Stimulated activated naive B cell treated with anti-CD40 and anti-IgM and Interleukin-4, amounts not matched to agents 10 μg/mL and 1 μg/mL and 100 μg/mL, for 72 hours (primary cell): ENCODE measurements at regions not wholly inside any gene's neighbourhood (a gene's known extent, or its start where the extent isn't known, plus 50 kb on each side); places are given as distances from the start of the nearest gene placed in this dataset.

ENCODE experiments used
- ATAC-seq, 2 donors: fragments of 150-1000 bp; cut with Tn5 transposase; replicated peaks; 2 replicates each; pipeline ENCODE4 v1.10.0; 2021; ENCODE audit warnings: moderate library complexity in 1 of 2
- DNase-seq: peaks from one replicate; pipeline ENCODE4 v3.0.0; 2021
- H3K27ac Mint-ChIP-seq: one replicate; pipeline ENCODE4 v1.8.0; 2022; ENCODE audit warnings: mild to moderate bottlenecking, mixed read lengths
- H3K27me3 Mint-ChIP-seq, 2 donors: one replicate each; pipeline ENCODE4 v1.8.0; 2022; ENCODE audit warnings: mixed read lengths in 2 of 2
- H3K36me3 Mint-ChIP-seq, 2 donors: one replicate each; pipeline ENCODE4 v1.8.0; 2022; ENCODE audit warnings: mixed read lengths in 2 of 2, mild to moderate bottlenecking in 1 of 2
- H3K4me1 Mint-ChIP-seq, 2 donors: one replicate each; pipeline ENCODE4 v1.8.0; 2022; ENCODE audit warnings: mixed read lengths in 2 of 2, mild to moderate bottlenecking in 1 of 2
- H3K4me3 Mint-ChIP-seq, 2 donors: one replicate each; pipeline ENCODE4 v1.8.0; 2022; ENCODE audit warnings: mild to moderate bottlenecking in 2 of 2, mixed read lengths in 2 of 2, moderate library complexity in 1 of 2
- H3K9me3 Mint-ChIP-seq, 2 donors: one replicate each; pipeline ENCODE4 v1.8.0; 2022; ENCODE audit warnings: mixed read lengths in 2 of 2, mild to moderate bottlenecking in 1 of 2

- no peak for ATAC-seq
- Mint-ChIP-seq H3K4me3 (no peak overlapping the region), H3K27ac (no peak overlapping the region), H3K4me1 (no peaks in the 10 kb centered on the region), H3K27me3 (no peaks in the 10 kb centered on the region), H3K9me3 (no peaks in the 10 kb centered on the region), H3K36me3 (no peaks in the 10 kb centered on the region)
- DNase-seq, result no peak
These were observed 481.6 kb upstream of the FSTL5 start for GRCh38 chr4:162645381-162645780.

- Mint-ChIP-seq H3K4me1 (no peaks in the 10 kb centered on the region), H3K27ac (no peak overlapping the region), H3K9me3 (no peaks in the 10 kb centered on the region), H3K4me3 (no peak overlapping the region), H3K27me3 (no peaks in the 10 kb centered on the region), H3K36me3 (no peaks in the 10 kb centered on the region)
- ATAC-seq, result no peak
- no peak for DNase-seq
These were observed 480.5 kb upstream of the FSTL5 start for GRCh38 chr4:162644346-162644745.

- no peaks in the 10 kb centered on the region for H3K4me1 Mint-ChIP-seq
- no peak overlapping the region for H3K27ac Mint-ChIP-seq
- H3K36me3 Mint-ChIP-seq, result no peaks in the 10 kb centered on the region
These were observed 476.4 kb upstream of the FSTL5 start for GRCh38 chr4:162640152-162640551.

GRCh38 chr4:162634390-162634789 is 470.6 kb upstream of the FSTL5 start:
- Mint-ChIP-seq H3K36me3 (no peaks in the 10 kb centered on the region), H3K9me3 (peaks cover 0 to 2% of the 10 kb centered on the region in 2 donors), H3K4me1 (no peaks in the 10 kb centered on the region), H3K27me3 (no peaks in the 10 kb centered on the region), H3K4me3 (no peak overlapping the region), H3K27ac (no peak overlapping the region)
- DNase-seq (no peak), ATAC-seq (no peak)

More at GRCh38 chr4:162640152-162640551, 476.4 kb upstream of the FSTL5 start:
- H3K27me3 Mint-ChIP-seq, result no peaks in the 10 kb centered on the region
- H3K9me3 Mint-ChIP-seq, result no peaks in the 10 kb centered on the region
- DNase-seq (no peak), ATAC-seq (no peak)
- no peak overlapping the region for H3K4me3 Mint-ChIP-seq

- DNase-seq, result no peak
- Mint-ChIP-seq H3K9me3 (peaks cover 3 to 4% of the 10 kb centered on the region in 2 donors), H3K4me3 (no peak overlapping the region), H3K27me3 (no peaks in the 10 kb centered on the region), H3K27ac (no peak overlapping the region), H3K36me3 (no peaks in the 10 kb centered on the region), H3K4me1 (no peaks in the 10 kb centered on the region)
- no peak for ATAC-seq
These were observed 458.9 kb upstream of the FSTL5 start for GRCh38 chr4:162622664-162623063.

- Mint-ChIP-seq H3K4me3 (no peak overlapping the region), H3K9me3 (peaks cover 0 to 2% of the 10 kb centered on the region in 2 donors), H3K4me1 (no peaks in the 10 kb centered on the region), H3K36me3 (no peaks in the 10 kb centered on the region), H3K27me3 (no peaks in the 10 kb centered on the region), H3K27ac (no peak overlapping the region)
- ATAC-seq, result no peak
- DNase-seq, result no peak
These were observed 446.3 kb upstream of the FSTL5 start for GRCh38 chr4:162610116-162610515.

- Mint-ChIP-seq H3K4me1 (no peaks in the 10 kb centered on the region), H3K27me3 (no peaks in the 10 kb centered on the region), H3K4me3 (no peak overlapping the region), H3K9me3 (no peaks in the 10 kb centered on the region), H3K27ac (no peak overlapping the region), H3K36me3 (no peaks in the 10 kb centered on the region)
- ATAC-seq, result no peak
- no peak for DNase-seq
These were observed 422.5 kb upstream of the FSTL5 start for GRCh38 chr4:162586266-162586665.

- Mint-ChIP-seq H3K36me3 (no peaks in the 10 kb centered on the region), H3K27ac (no peak overlapping the region), H3K27me3 (no peaks in the 10 kb centered on the region), H3K4me1 (no peaks in the 10 kb centered on the region), H3K4me3 (no peak overlapping the region), H3K9me3 (no peaks in the 10 kb centered on the region)
- ATAC-seq, result no peak
- DNase-seq, result no peak
These were observed 418.4 kb upstream of the FSTL5 start for GRCh38 chr4:162582180-162582579.

- no peaks in the 10 kb centered on the region for H3K36me3 Mint-ChIP-seq
- H3K4me1 Mint-ChIP-seq, result no peaks in the 10 kb centered on the region
- no peak overlapping the region for H3K4me3 Mint-ChIP-seq
- no peaks in the 10 kb centered on the region for H3K27me3 Mint-ChIP-seq
- peaks cover 0 to 7% of the 10 kb centered on the region in 2 donors for H3K9me3 Mint-ChIP-seq
- DNase-seq, result no peak
- ATAC-seq, result no peak
- no peak overlapping the region for H3K27ac Mint-ChIP-seq
These were observed 401.9 kb upstream of the FSTL5 start for GRCh38 chr4:162565730-162566129.

GRCh38 chr4:162560073-162560472 is 396.3 kb upstream of the FSTL5 start:
- H3K4me3 Mint-ChIP-seq, result no peak overlapping the region
- DNase-seq (no peak), ATAC-seq (no peak)
- no peaks in the 10 kb centered on the region for H3K27me3 Mint-ChIP-seq
- no peaks in the 10 kb centered on the region for H3K36me3 Mint-ChIP-seq
- no peak overlapping the region for H3K27ac Mint-ChIP-seq
- H3K9me3 Mint-ChIP-seq, result peaks cover 4% of the 10 kb centered on the region in 2 donors
- no peaks in the 10 kb centered on the region for H3K4me1 Mint-ChIP-seq

GRCh38 chr4:162557516-162558106 is 393.8 kb upstream of the FSTL5 start:
- no peaks in the 10 kb centered on the region for H3K4me1 Mint-ChIP-seq
- no peaks in the 10 kb centered on the region for H3K27me3 Mint-ChIP-seq
- no peak overlapping the region for H3K27ac Mint-ChIP-seq
- DNase-seq (no peak), ATAC-seq (no peak)
- H3K9me3 Mint-ChIP-seq, result peaks cover 0 to 6% of the 10 kb centered on the region in 2 donors
- no peak overlapping the region for H3K4me3 Mint-ChIP-seq
- no peaks in the 10 kb centered on the region for H3K36me3 Mint-ChIP-seq

GRCh38 chr4:162535121-162535520 is 371.3 kb upstream of the FSTL5 start:
- Mint-ChIP-seq H3K4me3 (no peak overlapping the region), H3K27me3 (no peaks in the 10 kb centered on the region), H3K4me1 (no peaks in the 10 kb centered on the region), H3K9me3 (peaks cover 6% of the 10 kb centered on the region in 2 donors), H3K36me3 (no peaks in the 10 kb centered on the region), H3K27ac (no peak overlapping the region)
- ATAC-seq, result no peak
- DNase-seq, result no peak

GRCh38 chr4:162523171-162523570 is 359.4 kb upstream of the FSTL5 start:
- H3K4me1 Mint-ChIP-seq, result no peaks in the 10 kb centered on the region
- H3K4me3 Mint-ChIP-seq, result no peak overlapping the region
- ATAC-seq, result no peak
- no peak overlapping the region for H3K27ac Mint-ChIP-seq
- H3K36me3 Mint-ChIP-seq, result no peaks in the 10 kb centered on the region
- no peak for DNase-seq
- H3K27me3 Mint-ChIP-seq, result no peaks in the 10 kb centered on the region
- H3K9me3 Mint-ChIP-seq, result peaks cover 3% of the 10 kb centered on the region in 2 donors

- H3K27me3 Mint-ChIP-seq, result no peaks in the 10 kb centered on the region
- peaks cover 3% of the 10 kb centered on the region in 2 donors for H3K9me3 Mint-ChIP-seq
- no peak overlapping the region for H3K27ac Mint-ChIP-seq
- ATAC-seq (no peak), DNase-seq (no peak)
- H3K4me1 Mint-ChIP-seq, result no peaks in the 10 kb centered on the region
- H3K4me3 Mint-ChIP-seq, result no peak overlapping the region
- H3K36me3 Mint-ChIP-seq, result no peaks in the 10 kb centered on the region
These were observed 358.9 kb upstream of the FSTL5 start for GRCh38 chr4:162522724-162523123.

GRCh38 chr4:162510937-162511336 is 347.1 kb upstream of the FSTL5 start:
- Mint-ChIP-seq H3K36me3 (no peaks in the 10 kb centered on the region), H3K27me3 (no peaks in the 10 kb centered on the region)
- no peak for ATAC-seq

GRCh38 chr4:162510115-162510514 is 346.3 kb upstream of the FSTL5 start:
- no peak overlapping the region for H3K4me3 Mint-ChIP-seq
- DNase-seq (no peak), ATAC-seq (no peak)
- no peaks in the 10 kb centered on the region for H3K36me3 Mint-ChIP-seq
- no peaks in the 10 kb centered on the region for H3K27me3 Mint-ChIP-seq
- H3K27ac Mint-ChIP-seq, result no peak overlapping the region
- H3K9me3 Mint-ChIP-seq, result no peaks in the 10 kb centered on the region
- no peaks in the 10 kb centered on the region for H3K4me1 Mint-ChIP-seq

More at GRCh38 chr4:162510937-162511336, 347.1 kb upstream of the FSTL5 start:
- H3K27ac Mint-ChIP-seq, result no peak overlapping the region
- DNase-seq, result no peak
- H3K9me3 Mint-ChIP-seq, result no peaks in the 10 kb centered on the region
- no peaks in the 10 kb centered on the region for H3K4me1 Mint-ChIP-seq
- H3K4me3 Mint-ChIP-seq, result no peak overlapping the region
